WTC11 (cell line): ENCODE measurements at regions not wholly inside any gene's neighbourhood (a gene's known extent, or its start where the extent isn't known, plus 50 kb on each side); places are given as distances from the start of the nearest gene placed in this dataset.

ENCODE experiments used
- ATAC-seq: fragments of 200-7000 bp; cut with Tn5 transposase; 2 replicates; pipeline ENCODE4 v1.10.0; 2021; ENCODE audit warnings: mild to moderate bottlenecking, moderate library complexity
- CTCF ChIA-PET: fragments of 300-600 bp; sonication (Branson Sonifier 250); formaldehyde crosslinking; loops from one replicate; lab custom pipeline; 2021; ENCODE audit warnings: antibody characterized with exemption; lab: Charles Lee
- POLR2A ChIA-PET: fragments of 350-600 bp; sonication (Branson Sonifier 250); formaldehyde crosslinking; loops from one replicate; lab custom pipeline; 2021; ENCODE audit warnings: antibody characterized with exemption; lab: Charles Lee
- DNase-seq: peaks from one replicate; pipeline ENCODE4 v3.0.0; 2021; ENCODE audit warnings: low spot score
- H3K27ac Mint-ChIP-seq: 2 replicates; pipeline ENCODE4 v1.8.0; 2021; ENCODE audit warnings: mixed read lengths
- H3K27me3 Mint-ChIP-seq: 2 replicates; pipeline ENCODE4 v1.8.0; 2021; ENCODE audit warnings: low read depth, mild to moderate bottlenecking, moderate library complexity, mixed read lengths
- H3K36me3 Mint-ChIP-seq: 2 replicates; pipeline ENCODE4 v1.8.0; 2021; ENCODE audit warnings: mixed read lengths
- H3K4me1 Mint-ChIP-seq: 2 replicates; pipeline ENCODE4 v1.8.0; 2022; ENCODE audit warnings: mixed read lengths
- H3K4me3 Mint-ChIP-seq: 2 replicates; pipeline ENCODE4 v1.8.0; 2021; ENCODE audit warnings: mild to moderate bottlenecking, moderate library complexity, mixed read lengths
- H3K9me3 Mint-ChIP-seq: 2 replicates; pipeline ENCODE4 v1.8.0; 2021; ENCODE audit warnings: mixed read lengths
- GABPB1 ChIP-seq: sonication (generic); formaldehyde crosslinking; IDR thresholded peaks from 2 replicates; pipeline ENCODE4 v1.8.1; 2023; ENCODE audit warnings: mild to moderate bottlenecking, missing genetic modification reagents
- KAT7 ChIP-seq: sonication (generic); formaldehyde crosslinking; IDR thresholded peaks from 2 replicates; pipeline ENCODE4 v1.8.1; 2023; ENCODE audit warnings: missing genetic modification reagents, mild to moderate bottlenecking, borderline replicate concordance
- NR2C2 ChIP-seq: sonication (generic); formaldehyde crosslinking; IDR thresholded peaks from 2 replicates; pipeline ENCODE4 v1.8.0; 2022; ENCODE audit warnings: mild to moderate bottlenecking, missing genetic modification reagents
- RELA ChIP-seq: sonication (generic); formaldehyde crosslinking; IDR thresholded peaks from 2 replicates; pipeline ENCODE4 v1.8.1; 2022; ENCODE audit warnings: missing genetic modification reagents, mild to moderate bottlenecking, borderline replicate concordance
- ZNF232 ChIP-seq: sonication (generic); formaldehyde crosslinking; IDR thresholded peaks from 2 replicates; pipeline ENCODE4 v1.8.0; 2022; ENCODE audit warnings: mild to moderate bottlenecking, missing genetic modification reagents
- ZNF423 ChIP-seq: fragments of 250-450 bp; sonication (Bioruptor Pico); IDR thresholded peaks from 2 replicates; pipeline ENCODE4 v2.1.2; 2022; ENCODE audit warnings: mild to moderate bottlenecking, moderate library complexity
- TF ChIP-seq, protein P1 (sequence below): fragments of 250-450 bp; sonication (Bioruptor Pico); IDR thresholded peaks from 2 replicates; pipeline ENCODE4 v1.9.0; 2021; ENCODE audit warnings: mild to moderate bottlenecking, borderline replicate concordance
- TF ChIP-seq, protein P2 (sequence below): fragments of 250-450 bp; sonication (Bioruptor Pico); IDR thresholded peaks from 2 replicates; pipeline ENCODE4 v1.9.0; 2021; ENCODE audit warnings: mild to moderate bottlenecking
- TF ChIP-seq, protein P3 (sequence below): sonication (generic); formaldehyde crosslinking; IDR thresholded peaks from 2 replicates; pipeline ENCODE4 v1.8.1; 2022; ENCODE audit warnings: low read depth, missing genetic modification reagents, borderline replicate concordance
- TF ChIP-seq, protein P4 (sequence below): fragments of 250-450 bp; sonication (Bioruptor Pico); IDR thresholded peaks from 2 replicates; pipeline ENCODE4 v1.8.0; 2021; ENCODE audit warnings: mild to moderate bottlenecking
- TF ChIP-seq, protein P5 (sequence below): sonication (generic); formaldehyde crosslinking; IDR thresholded peaks from 2 replicates; pipeline ENCODE4 v1.8.0; 2022; ENCODE audit warnings: mild to moderate bottlenecking, missing genetic modification reagents
- TF ChIP-seq, protein P6 (sequence below): sonication (generic); formaldehyde crosslinking; IDR thresholded peaks from 2 replicates; pipeline ENCODE4 v1.8.1; 2023; ENCODE audit warnings: mild to moderate bottlenecking, missing genetic modification reagents, moderate library complexity
- TF ChIP-seq, protein P7 (sequence below): fragments of 250-450 bp; sonication (Bioruptor Pico); IDR thresholded peaks from 2 replicates; pipeline ENCODE4 v1.9.0; 2021; ENCODE audit warnings: mild to moderate bottlenecking

DNA sequence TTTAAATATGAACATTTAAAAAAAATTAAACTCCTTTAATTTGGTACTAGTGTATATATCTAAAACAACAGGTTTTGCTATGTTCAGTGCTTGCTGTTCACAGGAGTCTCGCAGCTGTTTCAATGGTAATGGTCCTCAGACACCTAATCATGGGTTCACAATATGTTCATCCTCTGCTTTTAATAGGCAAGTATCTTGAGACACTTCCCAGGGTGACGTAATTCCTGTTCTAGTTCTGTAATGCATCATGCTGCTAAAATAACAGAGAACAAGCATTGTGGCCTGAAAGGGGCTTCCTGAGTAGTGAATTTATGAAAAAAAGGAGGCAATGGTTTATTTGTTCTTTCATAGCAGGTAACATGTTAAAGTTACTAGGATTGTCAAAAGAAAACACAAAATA is 625.2 kb upstream of the GBE1 start (continued):
- TF ChIP-seq, protein P1, sequence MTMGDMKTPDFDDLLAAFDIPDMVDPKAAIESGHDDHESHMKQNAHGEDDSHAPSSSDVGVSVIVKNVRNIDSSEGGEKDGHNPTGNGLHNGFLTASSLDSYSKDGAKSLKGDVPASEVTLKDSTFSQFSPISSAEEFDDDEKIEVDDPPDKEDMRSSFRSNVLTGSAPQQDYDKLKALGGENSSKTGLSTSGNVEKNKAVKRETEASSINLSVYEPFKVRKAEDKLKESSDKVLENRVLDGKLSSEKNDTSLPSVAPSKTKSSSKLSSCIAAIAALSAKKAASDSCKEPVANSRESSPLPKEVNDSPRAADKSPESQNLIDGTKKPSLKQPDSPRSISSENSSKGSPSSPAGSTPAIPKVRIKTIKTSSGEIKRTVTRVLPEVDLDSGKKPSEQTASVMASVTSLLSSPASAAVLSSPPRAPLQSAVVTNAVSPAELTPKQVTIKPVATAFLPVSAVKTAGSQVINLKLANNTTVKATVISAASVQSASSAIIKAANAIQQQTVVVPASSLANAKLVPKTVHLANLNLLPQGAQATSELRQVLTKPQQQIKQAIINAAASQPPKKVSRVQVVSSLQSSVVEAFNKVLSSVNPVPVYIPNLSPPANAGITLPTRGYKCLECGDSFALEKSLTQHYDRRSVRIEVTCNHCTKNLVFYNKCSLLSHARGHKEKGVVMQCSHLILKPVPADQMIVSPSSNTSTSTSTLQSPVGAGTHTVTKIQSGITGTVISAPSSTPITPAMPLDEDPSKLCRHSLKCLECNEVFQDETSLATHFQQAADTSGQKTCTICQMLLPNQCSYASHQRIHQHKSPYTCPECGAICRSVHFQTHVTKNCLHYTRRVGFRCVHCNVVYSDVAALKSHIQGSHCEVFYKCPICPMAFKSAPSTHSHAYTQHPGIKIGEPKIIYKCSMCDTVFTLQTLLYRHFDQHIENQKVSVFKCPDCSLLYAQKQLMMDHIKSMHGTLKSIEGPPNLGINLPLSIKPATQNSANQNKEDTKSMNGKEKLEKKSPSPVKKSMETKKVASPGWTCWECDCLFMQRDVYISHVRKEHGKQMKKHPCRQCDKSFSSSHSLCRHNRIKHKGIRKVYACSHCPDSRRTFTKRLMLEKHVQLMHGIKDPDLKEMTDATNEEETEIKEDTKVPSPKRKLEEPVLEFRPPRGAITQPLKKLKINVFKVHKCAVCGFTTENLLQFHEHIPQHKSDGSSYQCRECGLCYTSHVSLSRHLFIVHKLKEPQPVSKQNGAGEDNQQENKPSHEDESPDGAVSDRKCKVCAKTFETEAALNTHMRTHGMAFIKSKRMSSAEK (CRISPR knock-in tag): no peak
- TF ChIP-seq ZNF232 (CRISPR knock-in tag): no peak

DNA sequence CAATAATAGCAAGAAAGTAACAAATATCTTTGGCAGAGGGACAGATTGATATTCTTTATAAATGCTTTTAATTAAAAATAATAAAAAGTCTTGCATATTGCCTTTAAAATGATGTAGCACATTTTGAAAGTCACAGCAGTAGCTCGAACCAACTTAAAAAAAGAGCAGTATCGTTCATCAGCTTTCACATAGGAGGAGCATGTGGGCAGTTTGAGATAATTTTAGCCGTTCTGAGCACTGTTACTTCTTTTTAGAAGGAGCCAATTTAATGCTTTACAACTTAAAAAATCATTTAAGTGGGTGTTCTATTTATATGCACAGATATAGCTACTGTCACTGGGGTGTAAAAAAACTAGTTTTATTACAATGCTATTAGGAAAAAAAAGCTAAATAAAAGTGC is 622.7 kb upstream of the GBE1 start:
- TF ChIP-seq KAT7 (CRISPR knock-in tag): no peak
- no peak for TF ChIP-seq GABPB1 (CRISPR knock-in tag)
- TF ChIP-seq RELA: no peak
- TF ChIP-seq, protein P2, sequence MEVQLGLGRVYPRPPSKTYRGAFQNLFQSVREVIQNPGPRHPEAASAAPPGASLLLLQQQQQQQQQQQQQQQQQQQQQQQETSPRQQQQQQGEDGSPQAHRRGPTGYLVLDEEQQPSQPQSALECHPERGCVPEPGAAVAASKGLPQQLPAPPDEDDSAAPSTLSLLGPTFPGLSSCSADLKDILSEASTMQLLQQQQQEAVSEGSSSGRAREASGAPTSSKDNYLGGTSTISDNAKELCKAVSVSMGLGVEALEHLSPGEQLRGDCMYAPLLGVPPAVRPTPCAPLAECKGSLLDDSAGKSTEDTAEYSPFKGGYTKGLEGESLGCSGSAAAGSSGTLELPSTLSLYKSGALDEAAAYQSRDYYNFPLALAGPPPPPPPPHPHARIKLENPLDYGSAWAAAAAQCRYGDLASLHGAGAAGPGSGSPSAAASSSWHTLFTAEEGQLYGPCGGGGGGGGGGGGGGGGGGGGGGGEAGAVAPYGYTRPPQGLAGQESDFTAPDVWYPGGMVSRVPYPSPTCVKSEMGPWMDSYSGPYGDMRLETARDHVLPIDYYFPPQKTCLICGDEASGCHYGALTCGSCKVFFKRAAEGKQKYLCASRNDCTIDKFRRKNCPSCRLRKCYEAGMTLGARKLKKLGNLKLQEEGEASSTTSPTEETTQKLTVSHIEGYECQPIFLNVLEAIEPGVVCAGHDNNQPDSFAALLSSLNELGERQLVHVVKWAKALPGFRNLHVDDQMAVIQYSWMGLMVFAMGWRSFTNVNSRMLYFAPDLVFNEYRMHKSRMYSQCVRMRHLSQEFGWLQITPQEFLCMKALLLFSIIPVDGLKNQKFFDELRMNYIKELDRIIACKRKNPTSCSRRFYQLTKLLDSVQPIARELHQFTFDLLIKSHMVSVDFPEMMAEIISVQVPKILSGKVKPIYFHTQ (CRISPR knock-in tag): no peak
- TF ChIP-seq NR2C2 (CRISPR knock-in tag): no peak
- TF ChIP-seq, protein P3, sequence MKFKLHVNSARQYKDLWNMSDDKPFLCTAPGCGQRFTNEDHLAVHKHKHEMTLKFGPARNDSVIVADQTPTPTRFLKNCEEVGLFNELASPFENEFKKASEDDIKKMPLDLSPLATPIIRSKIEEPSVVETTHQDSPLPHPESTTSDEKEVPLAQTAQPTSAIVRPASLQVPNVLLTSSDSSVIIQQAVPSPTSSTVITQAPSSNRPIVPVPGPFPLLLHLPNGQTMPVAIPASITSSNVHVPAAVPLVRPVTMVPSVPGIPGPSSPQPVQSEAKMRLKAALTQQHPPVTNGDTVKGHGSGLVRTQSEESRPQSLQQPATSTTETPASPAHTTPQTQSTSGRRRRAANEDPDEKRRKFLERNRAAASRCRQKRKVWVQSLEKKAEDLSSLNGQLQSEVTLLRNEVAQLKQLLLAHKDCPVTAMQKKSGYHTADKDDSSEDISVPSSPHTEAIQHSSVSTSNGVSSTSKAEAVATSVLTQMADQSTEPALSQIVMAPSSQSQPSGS: no peak
- TF ChIP-seq, protein P4, sequence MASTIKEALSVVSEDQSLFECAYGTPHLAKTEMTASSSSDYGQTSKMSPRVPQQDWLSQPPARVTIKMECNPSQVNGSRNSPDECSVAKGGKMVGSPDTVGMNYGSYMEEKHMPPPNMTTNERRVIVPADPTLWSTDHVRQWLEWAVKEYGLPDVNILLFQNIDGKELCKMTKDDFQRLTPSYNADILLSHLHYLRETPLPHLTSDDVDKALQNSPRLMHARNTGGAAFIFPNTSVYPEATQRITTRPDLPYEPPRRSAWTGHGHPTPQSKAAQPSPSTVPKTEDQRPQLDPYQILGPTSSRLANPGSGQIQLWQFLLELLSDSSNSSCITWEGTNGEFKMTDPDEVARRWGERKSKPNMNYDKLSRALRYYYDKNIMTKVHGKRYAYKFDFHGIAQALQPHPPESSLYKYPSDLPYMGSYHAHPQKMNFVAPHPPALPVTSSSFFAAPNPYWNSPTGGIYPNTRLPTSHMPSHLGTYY (CRISPR knock-in tag): no peak
- TF ChIP-seq, protein P5, sequence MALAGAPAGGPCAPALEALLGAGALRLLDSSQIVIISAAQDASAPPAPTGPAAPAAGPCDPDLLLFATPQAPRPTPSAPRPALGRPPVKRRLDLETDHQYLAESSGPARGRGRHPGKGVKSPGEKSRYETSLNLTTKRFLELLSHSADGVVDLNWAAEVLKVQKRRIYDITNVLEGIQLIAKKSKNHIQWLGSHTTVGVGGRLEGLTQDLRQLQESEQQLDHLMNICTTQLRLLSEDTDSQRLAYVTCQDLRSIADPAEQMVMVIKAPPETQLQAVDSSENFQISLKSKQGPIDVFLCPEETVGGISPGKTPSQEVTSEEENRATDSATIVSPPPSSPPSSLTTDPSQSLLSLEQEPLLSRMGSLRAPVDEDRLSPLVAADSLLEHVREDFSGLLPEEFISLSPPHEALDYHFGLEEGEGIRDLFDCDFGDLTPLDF (CRISPR knock-in tag): no peak
- TF ChIP-seq, protein P6, sequence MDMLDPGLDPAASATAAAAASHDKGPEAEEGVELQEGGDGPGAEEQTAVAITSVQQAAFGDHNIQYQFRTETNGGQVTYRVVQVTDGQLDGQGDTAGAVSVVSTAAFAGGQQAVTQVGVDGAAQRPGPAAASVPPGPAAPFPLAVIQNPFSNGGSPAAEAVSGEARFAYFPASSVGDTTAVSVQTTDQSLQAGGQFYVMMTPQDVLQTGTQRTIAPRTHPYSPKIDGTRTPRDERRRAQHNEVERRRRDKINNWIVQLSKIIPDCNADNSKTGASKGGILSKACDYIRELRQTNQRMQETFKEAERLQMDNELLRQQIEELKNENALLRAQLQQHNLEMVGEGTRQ: no peak
- no peak for TF ChIP-seq ZNF423
- TF ChIP-seq, protein P7, sequence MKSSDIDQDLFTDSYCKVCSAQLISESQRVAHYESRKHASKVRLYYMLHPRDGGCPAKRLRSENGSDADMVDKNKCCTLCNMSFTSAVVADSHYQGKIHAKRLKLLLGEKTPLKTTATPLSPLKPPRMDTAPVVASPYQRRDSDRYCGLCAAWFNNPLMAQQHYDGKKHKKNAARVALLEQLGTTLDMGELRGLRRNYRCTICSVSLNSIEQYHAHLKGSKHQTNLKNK: no peak
- Mint-ChIP-seq H3K27me3 (no peaks in the 10 kb centered on the region; the same call in 1 of the 2 replicates), H3K4me3 (no peak overlapping the region), H3K9me3 (peaks cover 39% of the 10 kb centered on the region), H3K4me1 (no peaks in the 10 kb centered on the region), H3K36me3 (peaks cover 17% of the 10 kb centered on the region), H3K27ac (no peak overlapping the region)
- ATAC-seq (no peak), DNase-seq (no peak)
- ChIA-PET CTCF (no interaction called here), POLR2A (no interaction called here)
